PC-9 (cell line): ENCODE measurements at regions not wholly inside any gene's neighbourhood (a gene's known extent, or its start where the extent isn't known, plus 50 kb on each side); places are given as distances from the start of the nearest gene placed in this dataset.

ENCODE experiments used
- BruUV-seq: library from RNA; stranded (reverse); fragments of 400-500 nt; replicated peaks from 2 replicates; lab custom pipeline; 2021; lab: Mats Ljungman, UMichigan
- CTCF ChIA-PET: fragments of 300-600 bp; sonication (Branson Sonifier 250); formaldehyde crosslinking; loops from one replicate; lab custom pipeline; 2022; ENCODE audit warnings: antibody characterized with exemption; lab: Charles Lee
- POLR2A ChIA-PET: fragments of 300-600 bp; sonication (Branson Sonifier 250); formaldehyde crosslinking; loops from one replicate; lab custom pipeline; 2022; ENCODE audit warnings: antibody characterized with exemption; ENCODE audit not compliant: unreplicated experiment; lab: Charles Lee
- DNase-seq, 2 experiments: peaks; one replicate each; pipeline versions ENCODE4 v3.0.0 to v3.0.0-alpha.2; 2015 to 2022; ENCODE audit warnings: mixed read lengths in 1 of 2
- H2AFZ ChIP-seq: fragments of 200-600 bp; sonication (generic); 2 replicates; pipeline ENCODE4 v1.8.1; 2017; ENCODE audit warnings: antibody characterized with exemption
- H3F3A ChIP-seq: fragments of 200-600 bp; sonication (generic); 2 replicates; pipeline ENCODE4 v1.8.1; 2017; ENCODE audit warnings: antibody characterized with exemption, mild to moderate bottlenecking, low read depth; ENCODE audit not compliant: insufficient read depth
- H3K27ac ChIP-seq: fragments of 200-600 bp; sonication (generic); 2 replicates; pipeline ENCODE4 v1.6.1; 2016; ENCODE audit warnings: mixed run types
- H3K27me3 ChIP-seq: fragments of 200-600 bp; sonication (generic); 2 replicates; pipeline ENCODE4 v1.6.1; 2016; ENCODE audit warnings: low read depth, mixed run types; ENCODE audit not compliant: insufficient read depth
- H3K36me3 ChIP-seq: fragments of 200-600 bp; sonication (generic); 2 replicates; pipeline ENCODE4 v1.6.1; 2016; ENCODE audit warnings: low read depth, mixed run types
- H3K4me1 ChIP-seq: fragments of 200-600 bp; sonication (generic); replicated peaks from 2 replicates; pipeline ENCODE4 v1.6.1; 2016; ENCODE audit warnings: mixed run types; ENCODE audit not compliant: insufficient read depth
- H3K4me2 ChIP-seq: fragments of 200-600 bp; sonication (generic); 2 replicates; pipeline ENCODE4 v1.6.1; 2017; ENCODE audit warnings: mixed run types
- H3K4me3 ChIP-seq: fragments of 200-600 bp; sonication (generic); 2 replicates; pipeline ENCODE4 v1.6.1; 2016; ENCODE audit warnings: mixed run types
- H3K79me2 ChIP-seq: fragments of 200-600 bp; sonication (generic); 2 replicates; pipeline ENCODE4 v1.6.1; 2017; ENCODE audit warnings: low read depth, mixed run types
- H3K9me2 ChIP-seq: fragments of 200-600 bp; sonication (generic); 2 replicates; pipeline ENCODE4 v1.8.1; 2017; ENCODE audit warnings: mild to moderate bottlenecking; ENCODE audit not compliant: insufficient read depth
- H3K9me3 ChIP-seq: fragments of 200-600 bp; sonication (generic); 2 replicates; pipeline ENCODE4 v1.8.1; 2016; ENCODE audit warnings: low read depth; ENCODE audit not compliant: insufficient read depth
- H4K20me1 ChIP-seq: fragments of 200-600 bp; sonication (generic); 2 replicates; pipeline ENCODE4 v1.8.1; 2017; ENCODE audit not compliant: insufficient read depth
- CTCF ChIP-seq: fragments of 200-600 bp; sonication (generic); conservative IDR thresholded peaks from 2 replicates; pipeline ENCODE4 v1.6.1; 2017; ENCODE audit warnings: mixed run types, antibody characterized with exemption, mild to moderate bottlenecking, moderate library complexity
- EZH2 ChIP-seq: fragments of 200-600 bp; sonication (generic); IDR thresholded peaks from 2 replicates; pipeline ENCODE4 v1.8.0; 2017; ENCODE audit warnings: antibody characterized with exemption, low read depth
- intact Hi-C: fragments of 100-400 bp; cut with micrococcal nuclease; formaldehyde crosslinking; loops from one replicate; pipeline ENCODE4 v1.10.0; 2022; ENCODE audit not compliant: unreplicated experiment

- TF ChIP-seq EZH2 = no peak
- no peaks in the 10 kb centered on the region for H4K20me1 ChIP-seq
- no peaks in the 10 kb centered on the region for H3K9me2 ChIP-seq
- no peaks in the 10 kb centered on the region for H3K4me1 ChIP-seq
- H3K27me3 ChIP-seq = no peaks in the 10 kb centered on the region
- no peaks in the 10 kb centered on the region for H3K36me3 ChIP-seq
- H3K4me3 ChIP-seq = no peak overlapping the region
- intact Hi-C loops = no loop called here
- H3K27ac ChIP-seq = no peak overlapping the region
- DNase-seq = no peak
- H2AFZ ChIP-seq = no peak overlapping the region
- no peak overlapping the region for H3K4me2 ChIP-seq
- CTCF ChIA-PET = no interaction called here
- no peaks in the 10 kb centered on the region for H3F3A ChIP-seq
- H3K79me2 ChIP-seq = no peaks in the 10 kb centered on the region
- POLR2A ChIA-PET = no interaction called here
- BruUV-seq = no TSS peak
- no peaks in the 10 kb centered on the region for H3K9me3 ChIP-seq
Observed at GRCh38 chr9:1959371-1959770, 55.8 kb upstream of the SMARCA2 start.

DNA sequence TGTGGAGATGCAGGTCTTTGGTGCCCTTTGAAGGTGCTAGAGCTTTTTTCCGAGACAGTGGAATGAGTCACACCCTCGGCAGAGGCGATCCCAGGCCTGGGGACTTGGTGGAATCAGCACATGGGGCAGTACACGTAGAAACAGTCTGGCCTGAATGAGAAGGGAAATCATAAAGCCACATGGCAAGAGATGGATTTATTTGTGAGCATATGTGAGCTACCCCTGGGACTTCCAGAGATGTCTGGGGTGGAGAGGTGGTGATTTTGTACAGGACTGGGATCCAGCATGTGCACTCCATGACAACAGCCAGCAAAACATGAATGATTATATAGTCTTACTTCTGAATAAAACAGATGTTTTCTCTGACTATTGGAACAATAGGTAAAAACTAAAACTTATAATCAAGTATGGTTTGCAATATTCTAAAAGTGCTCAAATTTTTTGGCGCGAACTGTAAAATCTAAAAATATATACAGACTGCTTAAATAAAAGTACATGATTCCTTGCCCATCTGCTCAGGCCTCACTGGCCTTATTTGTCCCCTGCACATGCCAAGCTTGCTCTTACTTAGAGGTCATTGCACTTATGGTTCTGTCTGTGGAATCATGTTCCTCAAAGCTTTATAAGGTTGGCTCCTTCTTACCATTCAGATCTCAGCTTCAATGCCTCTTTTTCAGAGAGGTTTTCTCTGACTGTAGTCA lies 54.7 kb upstream of the SMARCA2 start:
- Histone ChIP-seq H3K4me1 (no peaks in the 10 kb centered on the region), H3K27me3 (no peaks in the 10 kb centered on the region), H3K4me3 (no peak overlapping the region), H3K36me3 (no peaks in the 10 kb centered on the region), H2AFZ (no peak overlapping the region), H3K4me2 (no peak overlapping the region), H3K79me2 (no peaks in the 10 kb centered on the region), H3K27ac (no peak overlapping the region), H3F3A (no peaks in the 10 kb centered on the region), H3K9me3 (no peaks in the 10 kb centered on the region), H3K9me2 (no peaks in the 10 kb centered on the region), H4K20me1 (no peaks in the 10 kb centered on the region)
- DNase-seq = no peak
- BruUV-seq = no TSS peak
- POLR2A ChIA-PET = no interaction called here
- intact Hi-C loops = no loop called here
- CTCF ChIA-PET = no interaction called here
- TF ChIP-seq CTCF (no peak), EZH2 (no peak)

DNA sequence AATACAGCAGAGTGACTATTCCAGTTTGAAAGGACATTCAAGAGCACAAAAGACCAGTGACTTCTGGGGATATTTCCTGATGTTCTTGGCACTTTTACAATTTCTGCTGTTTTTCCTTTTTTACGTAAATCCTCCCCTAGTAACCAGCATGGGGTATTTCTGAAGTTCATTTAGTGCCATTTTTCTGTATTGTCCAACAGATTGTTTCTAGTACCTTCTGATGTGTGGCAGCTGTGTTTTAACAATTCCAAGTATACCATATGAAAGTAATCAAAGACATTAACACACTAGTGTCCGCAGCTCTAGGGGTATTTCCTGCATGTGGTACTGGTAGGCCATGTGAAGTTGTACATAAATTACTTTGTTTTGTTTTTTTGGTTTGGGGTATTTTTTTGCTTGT lies 53.0 kb upstream of the SMARCA2 start:
- H2AFZ ChIP-seq = no peak overlapping the region
- H3K4me2 ChIP-seq = no peak overlapping the region
- H3K9me2 ChIP-seq = no peaks in the 10 kb centered on the region
- no peaks in the 10 kb centered on the region for H3K9me3 ChIP-seq
- CTCF ChIA-PET = no interaction called here
- DNase-seq = no peak
- H3K4me3 ChIP-seq = no peak overlapping the region
- no peaks in the 10 kb centered on the region for H3K4me1 ChIP-seq
- intact Hi-C loops = no loop called here
- POLR2A ChIA-PET = no interaction called here
- no TSS peak for BruUV-seq
- no peaks in the 10 kb centered on the region for H3F3A ChIP-seq
- H3K27me3 ChIP-seq = no peaks in the 10 kb centered on the region
- no peaks in the 10 kb centered on the region for H3K36me3 ChIP-seq
- H4K20me1 ChIP-seq = no peaks in the 10 kb centered on the region
- TF ChIP-seq CTCF (no peak), EZH2 (no peak)
- no peak overlapping the region for H3K27ac ChIP-seq
- H3K79me2 ChIP-seq = no peaks in the 10 kb centered on the region
